ENCODE measurements at regions not wholly inside any gene's neighbourhood (a gene's known extent, or its start where the extent isn't known, plus 50 kb on each side); places are given as distances from the start of the nearest gene placed in this dataset.

- no peaks in the 10 kb centered on the region; a peak in 1 of 7 replicates for H3K27me3 ChIP-seq (replicated peaks in 1 of 4; ENCODE audit: control insufficient read depth in 3 of 4, extremely low read depth in 1 of 4, insufficient read depth in 3 of 4, low read length in 3 of 4)
- no peak overlapping the region for H2BK5ac ChIP-seq (ENCODE audit: low read depth, low read length)
- ChIA-PET POLR2A (ENCODE audit: partially characterized antibody) (no interaction called here), CTCF (ENCODE audit: partially characterized antibody) (no interaction called here)
- no peak overlapping the region for H3K4ac ChIP-seq (replicated peaks; ENCODE audit: insufficient read length, low read depth, low read length)
- H2BK12ac ChIP-seq (ENCODE audit: low read depth, low read length): no peak overlapping the region
- no peaks in the 10 kb centered on the region for H3K9me3 ChIP-seq (ENCODE audit: insufficient read depth in 2 of 2, low read depth in 1 of 2, low read length in 1 of 2)
- no peak overlapping the region for H4K5ac ChIP-seq (ENCODE audit: insufficient read length, low read depth, low read length)
- DNase-seq (ENCODE audit: low read depth in 1 of 2, low spot score in 2 of 2) (no peak), FAIRE-seq (no peak)
- H3K4me1 ChIP-seq (replicated peaks in 1 of 4; ENCODE audit: control insufficient read depth in 3 of 4, insufficient read depth in 4 of 4, low read length in 3 of 4): peaks cover 0 to 3% (median under 1%) of the 10 kb centered on the region in 4 experiments; a peak in 2 of 7 replicates
- no peak overlapping the region for H2BK20ac ChIP-seq (ENCODE audit: low read length)
- H3K23ac ChIP-seq (ENCODE audit: insufficient read length): no peak overlapping the region
- H4K20me1 ChIP-seq (replicated peaks in 1 of 2; ENCODE audit: control insufficient read depth in 1 of 2, insufficient read depth in 2 of 2, low read length in 2 of 2): no peaks in the 10 kb centered on the region
- H3K79me1 ChIP-seq (ENCODE audit: low read depth, low read length): no peaks in the 10 kb centered on the region
- WGBS, 2 experiments (ENCODE audit: extremely low coverage in 1 of 2, insufficient coverage in 1 of 2, insufficient read length in 1 of 2, insufficient replicate concordance in 2 of 2, low coverage in 1 of 2, low lambda C conversion rate in 2 of 2, missing lambda C conversion rate in 1 of 2): 86% methylated on average over 2 of the region's 2 CpGs; no CpG with 5 or more reads in 1 of the 2 experiments
- no peak overlapping the region for H2AFZ ChIP-seq (ENCODE audit: low read length)
- H3K9ac ChIP-seq (replicated peaks in 1 of 4; ENCODE audit: extremely low read depth in 1 of 4, low read depth in 3 of 4, low read length in 3 of 4): no peak overlapping the region
- no peak overlapping the region for H3K56ac ChIP-seq (replicated peaks; ENCODE audit: insufficient read length, low read depth, low read length)
- TF ChIP-seq POU5F1 (IDR thresholded peaks at IDR 0.05; ENCODE audit: low read depth, low read length): no peak
- no peaks in the 10 kb centered on the region for H3K36me3 ChIP-seq (ENCODE audit: control insufficient read depth in 2 of 4, insufficient read depth in 4 of 4, low read length in 3 of 4)
- H3K18ac ChIP-seq (ENCODE audit: extremely low read depth, low read length): no peak overlapping the region
- H2BK15ac ChIP-seq (ENCODE audit: low read length): no peak overlapping the region
- no peak overlapping the region for H4K8ac ChIP-seq (ENCODE audit: extremely low read depth, insufficient read depth, low read length)
- H2AK5ac ChIP-seq (ENCODE audit: low read depth, low read length): no peak overlapping the region
- H3K27ac ChIP-seq (ENCODE audit: low read depth, low read length): no peak overlapping the region
- H3K4me3 ChIP-seq (ENCODE audit: extremely low read depth in 1 of 4, insufficient read depth in 2 of 4, low read depth in 3 of 4, low read length in 4 of 4): no peak overlapping the region
- no peaks in the 10 kb centered on the region for H3K23me2 ChIP-seq (ENCODE audit: low read depth, low read length)
- no peak overlapping the region for H3K4me2 ChIP-seq (ENCODE audit: insufficient read depth in 1 of 2, low read depth in 2 of 2, low read length in 2 of 2)
- H3K14ac ChIP-seq (ENCODE audit: insufficient read length): no peak overlapping the region
- H3K79me2 ChIP-seq (ENCODE audit: control insufficient read depth in 1 of 2, insufficient read depth in 2 of 2, low read length in 2 of 2): no peaks in the 10 kb centered on the region
- no peak overlapping the region for H4K91ac ChIP-seq (replicated peaks; ENCODE audit: insufficient read length, low read length)
- H2BK120ac ChIP-seq (replicated peaks; ENCODE audit: low read depth, low read length): no peak overlapping the region
Observed at GRCh38 chr2:3122525-3122924, 255.1 kb downstream of the EIPR1 start.

Measured in H1 (cell line).